GM23338 (cell line): ENCODE measurements at regions not wholly inside any gene's neighbourhood (a gene's known extent, or its start where the extent isn't known, plus 50 kb on each side); places are given as distances from the start of the nearest gene placed in this dataset.

Experiments used
- ATAC-seq: fragments of 200-7000 bp; cut with Tn5 transposase; 3 replicates; pipeline ENCODE4 v1.9.1; 2020
- DNase-seq: peaks from one replicate; pipeline ENCODE4 v3.0.0-alpha.2; 2015; ENCODE audit warnings: low spot score
- H2AFZ ChIP-seq: fragments of 200-600 bp; sonication (generic); 2 replicates; pipeline ENCODE4 v1.8.0; 2016; ENCODE audit warnings: antibody characterized with exemption, mild to moderate bottlenecking, moderate library complexity
- H3F3A ChIP-seq: fragments of 200-600 bp; sonication (generic); replicated peaks from 2 replicates; pipeline ENCODE4 v1.8.0; 2017; ENCODE audit warnings: antibody characterized with exemption, mixed run types, low read depth
- H3K27ac ChIP-seq: fragments of 200-600 bp; sonication (generic); 2 replicates; pipeline ENCODE4 v1.6.1; 2016; ENCODE audit warnings: low read depth
- H3K27me3 ChIP-seq: fragments of 200-600 bp; sonication (generic); 2 replicates; pipeline ENCODE4 v1.8.0; 2016; ENCODE audit warnings: mild to moderate bottlenecking, mixed run types, moderate library complexity; ENCODE audit not compliant: insufficient read depth
- H3K36me3 ChIP-seq: fragments of 200-600 bp; sonication (generic); 2 replicates; pipeline ENCODE4 v1.8.0; 2016; ENCODE audit warnings: mild to moderate bottlenecking; ENCODE audit not compliant: insufficient read depth
- H3K4me1 ChIP-seq: fragments of 200-600 bp; sonication (generic); 2 replicates; pipeline ENCODE4 v1.8.0; 2016; ENCODE audit warnings: mild to moderate bottlenecking, moderate library complexity; ENCODE audit not compliant: insufficient read depth
- H3K4me2 ChIP-seq: fragments of 200-600 bp; sonication (generic); 2 replicates; pipeline ENCODE4 v1.7.1; 2017; ENCODE audit warnings: mixed run types
- H3K4me3 ChIP-seq: fragments of 200-600 bp; sonication (generic); 2 replicates; pipeline ENCODE4 v1.6.1; 2016; ENCODE audit warnings: mixed run types
- H3K79me2 ChIP-seq: fragments of 200-600 bp; sonication (generic); replicated peaks from 2 replicates; pipeline ENCODE4 v1.8.0; 2017; ENCODE audit warnings: mild to moderate bottlenecking; ENCODE audit not compliant: insufficient read depth
- H3K9me2 ChIP-seq: fragments of 200-600 bp; sonication (generic); 2 replicates; pipeline ENCODE4 v1.8.0; 2017; ENCODE audit not compliant: insufficient read depth
- H4K20me1 ChIP-seq: fragments of 200-600 bp; sonication (generic); replicated peaks from 2 replicates; pipeline ENCODE4 v1.8.0; 2017; ENCODE audit warnings: mild to moderate bottlenecking; ENCODE audit not compliant: insufficient read depth
- H3K27ac Mint-ChIP-seq: 2 replicates; pipeline ENCODE4 v1.8.0; 2020; ENCODE audit warnings: inconsistent platforms, mild to moderate bottlenecking, moderate library complexity, mixed read lengths
- H3K27me3 Mint-ChIP-seq: 3 replicates; pipeline ENCODE4 v1.8.0; 2022; ENCODE audit warnings: low read depth, mild to moderate bottlenecking, moderate library complexity, mixed read lengths, inconsistent platforms; ENCODE audit not compliant: insufficient read depth, poor library complexity
- H3K36me3 Mint-ChIP-seq: 3 replicates; pipeline ENCODE4 v1.8.0; 2021; ENCODE audit warnings: low read depth, mild to moderate bottlenecking, inconsistent platforms, moderate library complexity, mixed read lengths
- H3K4me1 Mint-ChIP-seq: 3 replicates; pipeline ENCODE4 v1.8.0; 2020; ENCODE audit warnings: mild to moderate bottlenecking, inconsistent platforms, mixed read lengths
- H3K4me3 Mint-ChIP-seq: 3 replicates; pipeline ENCODE4 v1.8.0; 2021; ENCODE audit warnings: moderate library complexity, mild to moderate bottlenecking, inconsistent platforms, mixed read lengths
- H3K9me3 Mint-ChIP-seq: 3 replicates; pipeline ENCODE4 v1.8.0; 2020; ENCODE audit warnings: moderate library complexity, mild to moderate bottlenecking, inconsistent platforms, mixed read lengths
- EZH2phosphoT487 ChIP-seq: fragments of 200-600 bp; sonication (generic); IDR thresholded peaks from one replicate; pipeline ENCODE4 v1.8.1; 2018; ENCODE audit warnings: antibody characterized with exemption; ENCODE audit not compliant: unreplicated experiment
- JUNB ChIP-seq: IDR thresholded peaks from one replicate; pipeline ENCODE4 v1.6.1; 2016; ENCODE audit warnings: antibody characterized with exemption; ENCODE audit not compliant: unreplicated experiment
- NANOG ChIP-seq: IDR thresholded peaks from 2 replicates; pipeline ENCODE4 v1.6.1; 2016; ENCODE audit warnings: antibody characterized with exemption, borderline replicate concordance
- POLR2AphosphoS5 ChIP-seq: IDR thresholded peaks from 2 replicates; pipeline ENCODE4 v1.6.1; 2016; ENCODE audit warnings: antibody characterized with exemption, low read depth
- STAT1 ChIP-seq: IDR thresholded peaks from one replicate; pipeline ENCODE4 v1.6.1; 2016; ENCODE audit warnings: antibody characterized with exemption; ENCODE audit not compliant: unreplicated experiment
- ZNF114 ChIP-seq: fragments of 250-450 bp; sonication (Bioruptor Pico); IDR thresholded peaks from 2 replicates; pipeline ENCODE4 v1.5.0; 2020; ENCODE audit warnings: mild to moderate bottlenecking, moderate library complexity
- TF ChIP-seq, protein P1 (sequence below), 2 experiments: fragments of 200-600 bp in 1 of 2; sonication (generic) in 1 of 2; conservative IDR thresholded peaks; 2 replicates each; pipeline versions ENCODE4 v1.5.1 to v1.6.1; 2016 to 2017; ENCODE audit warnings: antibody characterized with exemption in 2 of 2, low read depth in 2 of 2, mild to moderate bottlenecking in 2 of 2, moderate library complexity in 1 of 2
- TF ChIP-seq, protein P2 (sequence below): fragments of 250-450 bp; sonication (Bioruptor Pico); IDR thresholded peaks from 2 replicates; pipeline ENCODE4 v1.5.0; 2020; ENCODE audit warnings: mild to moderate bottlenecking, moderate library complexity
- TF ChIP-seq, protein P3 (sequence below): IDR thresholded peaks from one replicate; pipeline ENCODE4 v1.6.1; 2018; ENCODE audit warnings: antibody characterized with exemption; ENCODE audit not compliant: unreplicated experiment

DNA sequence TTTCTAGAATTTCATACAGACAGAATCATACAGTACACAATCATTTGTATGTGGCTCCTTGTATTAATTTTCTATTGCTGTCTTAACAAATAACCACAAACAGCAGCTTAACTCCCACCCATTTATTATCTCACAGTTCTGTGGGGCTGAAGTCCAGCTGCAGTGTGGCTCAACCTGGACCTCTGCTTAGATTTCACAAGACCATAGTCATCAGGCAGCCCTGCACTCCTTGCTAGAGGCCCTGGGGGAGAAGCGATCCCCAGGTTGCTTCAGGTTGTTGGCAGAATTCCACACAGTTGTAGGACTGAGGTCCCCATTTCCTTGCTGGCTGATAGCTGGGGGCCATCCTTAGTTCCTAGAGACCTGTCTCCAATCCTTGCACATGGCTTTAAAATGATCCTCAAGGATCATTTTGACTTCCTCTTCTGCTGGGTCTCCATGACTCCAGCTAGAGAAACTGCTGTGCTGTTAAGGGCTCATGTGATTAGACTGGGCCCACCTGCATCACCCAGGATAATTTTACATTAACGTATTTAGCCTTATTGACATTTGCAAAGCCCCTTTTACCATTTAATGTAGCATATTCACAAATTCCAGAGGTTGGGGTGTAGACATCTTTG, 60.9 kb upstream of the SMAD1 start:
- TF ChIP-seq, protein P1, sequence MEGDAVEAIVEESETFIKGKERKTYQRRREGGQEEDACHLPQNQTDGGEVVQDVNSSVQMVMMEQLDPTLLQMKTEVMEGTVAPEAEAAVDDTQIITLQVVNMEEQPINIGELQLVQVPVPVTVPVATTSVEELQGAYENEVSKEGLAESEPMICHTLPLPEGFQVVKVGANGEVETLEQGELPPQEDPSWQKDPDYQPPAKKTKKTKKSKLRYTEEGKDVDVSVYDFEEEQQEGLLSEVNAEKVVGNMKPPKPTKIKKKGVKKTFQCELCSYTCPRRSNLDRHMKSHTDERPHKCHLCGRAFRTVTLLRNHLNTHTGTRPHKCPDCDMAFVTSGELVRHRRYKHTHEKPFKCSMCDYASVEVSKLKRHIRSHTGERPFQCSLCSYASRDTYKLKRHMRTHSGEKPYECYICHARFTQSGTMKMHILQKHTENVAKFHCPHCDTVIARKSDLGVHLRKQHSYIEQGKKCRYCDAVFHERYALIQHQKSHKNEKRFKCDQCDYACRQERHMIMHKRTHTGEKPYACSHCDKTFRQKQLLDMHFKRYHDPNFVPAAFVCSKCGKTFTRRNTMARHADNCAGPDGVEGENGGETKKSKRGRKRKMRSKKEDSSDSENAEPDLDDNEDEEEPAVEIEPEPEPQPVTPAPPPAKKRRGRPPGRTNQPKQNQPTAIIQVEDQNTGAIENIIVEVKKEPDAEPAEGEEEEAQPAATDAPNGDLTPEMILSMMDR (conservative IDR thresholded peaks at IDR 0.05; ENCODE audit: low read depth in 2 of 2), result no peak
- TF ChIP-seq, protein P2, sequence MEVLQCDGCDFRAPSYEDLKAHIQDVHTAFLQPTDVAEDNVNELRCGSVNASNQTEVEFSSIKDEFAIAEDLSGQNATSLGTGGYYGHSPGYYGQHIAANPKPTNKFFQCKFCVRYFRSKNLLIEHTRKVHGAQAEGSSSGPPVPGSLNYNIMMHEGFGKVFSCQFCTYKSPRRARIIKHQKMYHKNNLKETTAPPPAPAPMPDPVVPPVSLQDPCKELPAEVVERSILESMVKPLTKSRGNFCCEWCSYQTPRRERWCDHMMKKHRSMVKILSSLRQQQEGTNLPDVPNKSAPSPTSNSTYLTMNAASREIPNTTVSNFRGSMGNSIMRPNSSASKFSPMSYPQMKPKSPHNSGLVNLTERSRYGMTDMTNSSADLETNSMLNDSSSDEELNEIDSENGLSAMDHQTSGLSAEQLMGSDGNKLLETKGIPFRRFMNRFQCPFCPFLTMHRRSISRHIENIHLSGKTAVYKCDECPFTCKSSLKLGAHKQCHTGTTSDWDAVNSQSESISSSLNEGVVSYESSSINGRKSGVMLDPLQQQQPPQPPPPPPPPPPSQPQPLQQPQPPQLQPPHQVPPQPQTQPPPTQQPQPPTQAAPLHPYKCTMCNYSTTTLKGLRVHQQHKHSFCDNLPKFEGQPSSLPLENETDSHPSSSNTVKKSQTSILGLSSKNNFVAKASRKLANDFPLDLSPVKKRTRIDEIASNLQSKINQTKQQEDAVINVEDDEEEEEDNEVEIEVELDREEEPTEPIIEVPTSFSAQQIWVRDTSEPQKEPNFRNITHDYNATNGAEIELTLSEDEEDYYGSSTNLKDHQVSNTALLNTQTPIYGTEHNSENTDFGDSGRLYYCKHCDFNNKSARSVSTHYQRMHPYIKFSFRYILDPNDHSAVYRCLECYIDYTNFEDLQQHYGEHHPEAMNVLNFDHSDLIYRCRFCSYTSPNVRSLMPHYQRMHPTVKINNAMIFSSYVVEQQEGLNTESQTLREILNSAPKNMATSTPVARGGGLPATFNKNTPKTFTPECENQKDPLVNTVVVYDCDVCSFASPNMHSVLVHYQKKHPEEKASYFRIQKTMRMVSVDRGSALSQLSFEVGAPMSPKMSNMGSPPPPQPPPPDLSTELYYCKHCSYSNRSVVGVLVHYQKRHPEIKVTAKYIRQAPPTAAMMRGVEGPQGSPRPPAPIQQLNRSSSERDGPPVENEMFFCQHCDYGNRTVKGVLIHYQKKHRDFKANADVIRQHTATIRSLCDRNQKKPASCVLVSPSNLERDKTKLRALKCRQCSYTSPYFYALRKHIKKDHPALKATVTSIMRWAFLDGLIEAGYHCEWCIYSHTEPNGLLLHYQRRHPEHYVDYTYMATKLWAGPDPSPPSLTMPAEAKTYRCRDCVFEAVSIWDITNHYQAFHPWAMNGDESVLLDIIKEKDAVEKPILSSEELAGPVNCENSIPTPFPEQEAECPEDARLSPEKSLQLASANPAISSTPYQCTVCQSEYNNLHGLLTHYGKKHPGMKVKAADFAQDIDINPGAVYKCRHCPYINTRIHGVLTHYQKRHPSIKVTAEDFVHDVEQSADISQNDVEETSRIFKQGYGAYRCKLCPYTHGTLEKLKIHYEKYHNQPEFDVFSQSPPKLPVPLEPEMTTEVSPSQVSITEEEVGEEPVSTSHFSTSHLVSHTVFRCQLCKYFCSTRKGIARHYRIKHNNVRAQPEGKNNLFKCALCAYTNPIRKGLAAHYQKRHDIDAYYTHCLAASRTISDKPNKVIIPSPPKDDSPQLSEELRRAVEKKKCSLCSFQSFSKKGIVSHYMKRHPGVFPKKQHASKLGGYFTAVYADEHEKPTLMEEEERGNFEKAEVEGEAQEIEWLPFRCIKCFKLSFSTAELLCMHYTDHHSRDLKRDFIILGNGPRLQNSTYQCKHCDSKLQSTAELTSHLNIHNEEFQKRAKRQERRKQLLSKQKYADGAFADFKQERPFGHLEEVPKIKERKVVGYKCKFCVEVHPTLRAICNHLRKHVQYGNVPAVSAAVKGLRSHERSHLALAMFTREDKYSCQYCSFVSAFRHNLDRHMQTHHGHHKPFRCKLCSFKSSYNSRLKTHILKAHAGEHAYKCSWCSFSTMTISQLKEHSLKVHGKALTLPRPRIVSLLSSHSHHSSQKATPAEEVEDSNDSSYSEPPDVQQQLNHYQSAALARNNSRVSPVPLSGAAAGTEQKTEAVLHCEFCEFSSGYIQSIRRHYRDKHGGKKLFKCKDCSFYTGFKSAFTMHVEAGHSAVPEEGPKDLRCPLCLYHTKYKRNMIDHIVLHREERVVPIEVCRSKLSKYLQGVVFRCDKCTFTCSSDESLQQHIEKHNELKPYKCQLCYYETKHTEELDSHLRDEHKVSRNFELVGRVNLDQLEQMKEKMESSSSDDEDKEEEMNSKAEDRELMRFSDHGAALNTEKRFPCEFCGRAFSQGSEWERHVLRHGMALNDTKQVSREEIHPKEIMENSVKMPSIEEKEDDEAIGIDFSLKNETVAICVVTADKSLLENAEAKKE (CRISPR knock-in tag), result no peak
- TF ChIP-seq EZH2phosphoT487 (no peak), JUNB (no peak), NANOG (no peak), ZNF114 (CRISPR knock-in tag) (no peak), POLR2AphosphoS5 (no peak), STAT1 (no peak)
- TF ChIP-seq, protein P3, sequence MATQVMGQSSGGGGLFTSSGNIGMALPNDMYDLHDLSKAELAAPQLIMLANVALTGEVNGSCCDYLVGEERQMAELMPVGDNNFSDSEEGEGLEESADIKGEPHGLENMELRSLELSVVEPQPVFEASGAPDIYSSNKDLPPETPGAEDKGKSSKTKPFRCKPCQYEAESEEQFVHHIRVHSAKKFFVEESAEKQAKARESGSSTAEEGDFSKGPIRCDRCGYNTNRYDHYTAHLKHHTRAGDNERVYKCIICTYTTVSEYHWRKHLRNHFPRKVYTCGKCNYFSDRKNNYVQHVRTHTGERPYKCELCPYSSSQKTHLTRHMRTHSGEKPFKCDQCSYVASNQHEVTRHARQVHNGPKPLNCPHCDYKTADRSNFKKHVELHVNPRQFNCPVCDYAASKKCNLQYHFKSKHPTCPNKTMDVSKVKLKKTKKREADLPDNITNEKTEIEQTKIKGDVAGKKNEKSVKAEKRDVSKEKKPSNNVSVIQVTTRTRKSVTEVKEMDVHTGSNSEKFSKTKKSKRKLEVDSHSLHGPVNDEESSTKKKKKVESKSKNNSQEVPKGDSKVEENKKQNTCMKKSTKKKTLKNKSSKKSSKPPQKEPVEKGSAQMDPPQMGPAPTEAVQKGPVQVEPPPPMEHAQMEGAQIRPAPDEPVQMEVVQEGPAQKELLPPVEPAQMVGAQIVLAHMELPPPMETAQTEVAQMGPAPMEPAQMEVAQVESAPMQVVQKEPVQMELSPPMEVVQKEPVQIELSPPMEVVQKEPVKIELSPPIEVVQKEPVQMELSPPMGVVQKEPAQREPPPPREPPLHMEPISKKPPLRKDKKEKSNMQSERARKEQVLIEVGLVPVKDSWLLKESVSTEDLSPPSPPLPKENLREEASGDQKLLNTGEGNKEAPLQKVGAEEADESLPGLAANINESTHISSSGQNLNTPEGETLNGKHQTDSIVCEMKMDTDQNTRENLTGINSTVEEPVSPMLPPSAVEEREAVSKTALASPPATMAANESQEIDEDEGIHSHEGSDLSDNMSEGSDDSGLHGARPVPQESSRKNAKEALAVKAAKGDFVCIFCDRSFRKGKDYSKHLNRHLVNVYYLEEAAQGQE, result no peak
- no peak overlapping the region for H3K4me2 ChIP-seq
- no peaks in the 10 kb centered on the region for H4K20me1 ChIP-seq
- peaks cover 10% of the 10 kb centered on the region; the same call in 2 of the 3 replicates for H3K36me3 Mint-ChIP-seq
- DNase-seq (no peak), ATAC-seq (no peak)
- H3F3A ChIP-seq, result no peaks in the 10 kb centered on the region
- H3K4me3 ChIP-seq, result no peak overlapping the region
- no peaks in the 10 kb centered on the region for H3K27me3 Mint-ChIP-seq
- peaks cover 19% of the 10 kb centered on the region for H3K9me3 Mint-ChIP-seq
- no peaks in the 10 kb centered on the region for H3K79me2 ChIP-seq
- H3K4me1 Mint-ChIP-seq, result 0 out of 3 replicates have a peak, but pooled peaks cover 3% of the 10 kb centered on the region
- peaks cover 6% of the 10 kb centered on the region; the same call in 1 of the 2 replicates for H3K36me3 ChIP-seq
- no peak overlapping the region for H3K27ac Mint-ChIP-seq
- no peak overlapping the region for H2AFZ ChIP-seq
- no peak overlapping the region for H3K4me3 Mint-ChIP-seq
- H3K27ac ChIP-seq, result no peak overlapping the region
- no peaks in the 10 kb centered on the region for H3K4me1 ChIP-seq
- H3K27me3 ChIP-seq, result no peaks in the 10 kb centered on the region
- H3K9me2 ChIP-seq, result no peaks in the 10 kb centered on the region
